ENCODE measurements at regions not wholly inside any gene's neighbourhood (a gene's known extent, or its start where the extent isn't known, plus 50 kb on each side); places are given as distances from the start of the nearest gene placed in this dataset.

- DNase-seq (ENCODE audit: low read depth in 1 of 2, low spot score in 1 of 2) = no peak
- H3K4me3 ChIP-seq (replicated peaks; ENCODE audit: insufficient read depth, low read length) = no peak overlapping the region
- TF ChIP-seq CTCF (IDR thresholded peaks at IDR 0.05; ENCODE audit: insufficient read depth, low read length) (no peak), GABPA (IDR thresholded peaks at IDR 0.05; ENCODE audit: low read depth) (no peak), POLR2AphosphoS5 (IDR thresholded peaks at IDR 0.05; ENCODE audit: low read depth) (no peak), REST (IDR thresholded peaks at IDR 0.05; ENCODE audit: insufficient replicate concordance, low read depth) (no peak)
These were observed 454.9 kb downstream of the ATP23 start for GRCh38 chr12:58396239-58396638.

GRCh38 chr12:58405363-58405762 is 464.0 kb downstream of the ATP23 start:
- no peak for DNase-seq (ENCODE audit: low read depth in 1 of 2, low spot score in 1 of 2)
- TF ChIP-seq REST (IDR thresholded peaks at IDR 0.05; ENCODE audit: insufficient replicate concordance, low read depth) (no peak), GABPA (IDR thresholded peaks at IDR 0.05; ENCODE audit: low read depth) (no peak), POLR2AphosphoS5 (IDR thresholded peaks at IDR 0.05; ENCODE audit: low read depth) (no peak), CTCF (IDR thresholded peaks at IDR 0.05; ENCODE audit: insufficient read depth, low read length) (no peak), SPI1 (IDR thresholded peaks at IDR 0.05; ENCODE audit: borderline replicate concordance, low read depth) (no peak)
- Histone ChIP-seq H3K4me3 (replicated peaks; ENCODE audit: insufficient read depth, low read length) (no peak overlapping the region), H3K27me3 (ENCODE audit: insufficient read depth, poor library complexity, severe bottlenecking) (no peaks in the 10 kb centered on the region), H3K27ac (replicated peaks) (no peak overlapping the region)

More at GRCh38 chr12:58396239-58396638, 454.9 kb downstream of the ATP23 start:
- Histone ChIP-seq H3K27ac (replicated peaks) (no peak overlapping the region), H3K27me3 (ENCODE audit: insufficient read depth, poor library complexity, severe bottlenecking) (no peaks in the 10 kb centered on the region)

GRCh38 chr12:58408516-58408915 is 467.1 kb downstream of the ATP23 start:
- TF ChIP-seq SPI1 (IDR thresholded peaks at IDR 0.05; ENCODE audit: borderline replicate concordance, low read depth) = no peak
- no peak for TF ChIP-seq GABPA (IDR thresholded peaks at IDR 0.05; ENCODE audit: low read depth)
- no peak for TF ChIP-seq REST (IDR thresholded peaks at IDR 0.05; ENCODE audit: insufficient replicate concordance, low read depth)
- TF ChIP-seq CTCF (IDR thresholded peaks at IDR 0.05; ENCODE audit: insufficient read depth, low read length) = no peak
- TF ChIP-seq POLR2AphosphoS5 (IDR thresholded peaks at IDR 0.05; ENCODE audit: low read depth) = no peak
- H3K27me3 ChIP-seq (ENCODE audit: insufficient read depth, poor library complexity, severe bottlenecking) = no peaks in the 10 kb centered on the region
- no peak for DNase-seq (ENCODE audit: low read depth in 1 of 2, low spot score in 1 of 2)
- H3K27ac ChIP-seq (replicated peaks) = no peak overlapping the region
- no peak overlapping the region for H3K4me3 ChIP-seq (replicated peaks; ENCODE audit: insufficient read depth, low read length)

Measured in HL-60 (cell line).